Panc1 (cell line): ENCODE measurements at regions not wholly inside any gene's neighbourhood (a gene's known extent, or its start where the extent isn't known, plus 50 kb on each side); places are given as distances from the start of the nearest gene placed in this dataset.

Source experiments
- TCF7L2 ChIP-seq: IDR thresholded peaks from 2 replicates; pipeline ENCODE4 v1.6.1; 2011; ENCODE audit warnings: mild to moderate bottlenecking, low read depth, low read length, inconsistent platforms
- TF ChIP-seq, protein P1 (sequence below): fragments of 450-650 bp; IDR thresholded peaks from 2 replicates; pipeline ENCODE4 v1.5.1; 2017; ENCODE audit warnings: mild to moderate bottlenecking

GRCh38 chr20:22475662-22476061, 108.7 kb downstream of the FOXA2 start:
- TF ChIP-seq, protein P1, sequence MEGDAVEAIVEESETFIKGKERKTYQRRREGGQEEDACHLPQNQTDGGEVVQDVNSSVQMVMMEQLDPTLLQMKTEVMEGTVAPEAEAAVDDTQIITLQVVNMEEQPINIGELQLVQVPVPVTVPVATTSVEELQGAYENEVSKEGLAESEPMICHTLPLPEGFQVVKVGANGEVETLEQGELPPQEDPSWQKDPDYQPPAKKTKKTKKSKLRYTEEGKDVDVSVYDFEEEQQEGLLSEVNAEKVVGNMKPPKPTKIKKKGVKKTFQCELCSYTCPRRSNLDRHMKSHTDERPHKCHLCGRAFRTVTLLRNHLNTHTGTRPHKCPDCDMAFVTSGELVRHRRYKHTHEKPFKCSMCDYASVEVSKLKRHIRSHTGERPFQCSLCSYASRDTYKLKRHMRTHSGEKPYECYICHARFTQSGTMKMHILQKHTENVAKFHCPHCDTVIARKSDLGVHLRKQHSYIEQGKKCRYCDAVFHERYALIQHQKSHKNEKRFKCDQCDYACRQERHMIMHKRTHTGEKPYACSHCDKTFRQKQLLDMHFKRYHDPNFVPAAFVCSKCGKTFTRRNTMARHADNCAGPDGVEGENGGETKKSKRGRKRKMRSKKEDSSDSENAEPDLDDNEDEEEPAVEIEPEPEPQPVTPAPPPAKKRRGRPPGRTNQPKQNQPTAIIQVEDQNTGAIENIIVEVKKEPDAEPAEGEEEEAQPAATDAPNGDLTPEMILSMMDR: no peak
- TF ChIP-seq TCF7L2: no peak
